IMR-90 (cell line): ENCODE measurements at regions not wholly inside any gene's neighbourhood (a gene's known extent, or its start where the extent isn't known, plus 50 kb on each side); places are given as distances from the start of the nearest gene placed in this dataset.

Experiments
- ATAC-seq: fragments of 200-7000 bp; cut with Tn5 transposase; 2 replicates; pipeline ENCODE4 v1.9.1; 2020; ENCODE audit warnings: low read depth, mild to moderate bottlenecking, moderate library complexity
- BruUV-seq: library from RNA; stranded (reverse); fragments of 400-500 nt; replicated peaks from 2 replicates; lab custom pipeline; 2021; lab: Mats Ljungman, UMichigan
- CTCF ChIA-PET: fragments of 300-600 bp; formaldehyde crosslinking; extraction: SDS; loops from one replicate; lab custom pipeline; 2021; ENCODE audit warnings: antibody characterized with exemption; lab: Yijun Ruan, JAX
- POLR2A ChIA-PET: fragments of 300-600 bp; sonication (Branson Sonifier 250); formaldehyde crosslinking; loops from one replicate; lab custom pipeline; 2022; ENCODE audit warnings: antibody characterized with exemption; ENCODE audit not compliant: unreplicated experiment; lab: Charles Lee
- DNase-seq: peaks from one replicate; pipeline ENCODE4 v3.0.0; 2013
- H2AFZ ChIP-seq: replicated peaks from 2 replicates; pipeline ENCODE3; 2013; ENCODE audit warnings: low read length, mild to moderate bottlenecking; ENCODE audit not compliant: poor library complexity
- H2AK5ac ChIP-seq: 2 replicates; pipeline ENCODE4 v1.6.1; 2013; ENCODE audit warnings: low read depth, low read length, inconsistent platforms
- H2AK9ac ChIP-seq: replicated peaks from 2 replicates; pipeline ENCODE3; 2013; ENCODE audit warnings: mild to moderate bottlenecking, low read depth, low read length, moderate library complexity; ENCODE audit not compliant: poor library complexity
- H2BK120ac ChIP-seq: 2 replicates; pipeline ENCODE4 v1.6.1; 2013; ENCODE audit warnings: low read depth, low read length, inconsistent platforms
- H2BK15ac ChIP-seq: 3 replicates; pipeline ENCODE4 v1.6.1; 2013; ENCODE audit warnings: low read depth, low read length, inconsistent platforms
- H2BK20ac ChIP-seq: 2 replicates; pipeline ENCODE4 v1.6.1; 2013; ENCODE audit warnings: low read depth, mild to moderate bottlenecking, inconsistent platforms, low read length, moderate library complexity
- H2BK5ac ChIP-seq: 2 replicates; pipeline ENCODE4 v1.6.1; 2013; ENCODE audit warnings: mild to moderate bottlenecking, low read depth, low read length, inconsistent platforms; ENCODE audit not compliant: poor library complexity, severe bottlenecking
- H3K14ac ChIP-seq: replicated peaks from 2 replicates; pipeline ENCODE4 v1.6.1; 2013; ENCODE audit warnings: low read depth, low read length, inconsistent platforms
- H3K18ac ChIP-seq: 2 replicates; pipeline ENCODE4 v1.6.1; 2013; ENCODE audit warnings: low read depth, low read length, control low read depth
- H3K23ac ChIP-seq: 2 replicates; pipeline ENCODE4 v1.6.1; 2013; ENCODE audit warnings: low read depth, low read length, inconsistent platforms
- H3K27ac ChIP-seq: 2 replicates; pipeline ENCODE4 v1.5.1; 2013; ENCODE audit warnings: mild to moderate bottlenecking, control low read depth, low read length; ENCODE audit not compliant: insufficient read depth
- H3K27me3 ChIP-seq: 2 replicates; pipeline ENCODE4 v1.6.1; 2013; ENCODE audit warnings: low read length; ENCODE audit not compliant: control insufficient read depth, insufficient read depth
- H3K36me3 ChIP-seq: 2 replicates; pipeline ENCODE4 v1.6.1; 2013; ENCODE audit warnings: low read length, mixed read lengths; ENCODE audit not compliant: control insufficient read depth, insufficient read depth
- H3K4ac ChIP-seq: 2 replicates; pipeline ENCODE4 v1.6.1; 2013; ENCODE audit warnings: low read depth, low read length, inconsistent platforms
- H3K4me1 ChIP-seq: 2 replicates; pipeline ENCODE4 v1.6.1; 2013; ENCODE audit warnings: low read length, mixed read lengths; ENCODE audit not compliant: control insufficient read depth, insufficient read depth
- H3K4me2 ChIP-seq: 2 replicates; pipeline ENCODE4 v1.6.1; 2013; ENCODE audit warnings: low read depth, mild to moderate bottlenecking, control low read depth, low read length, moderate library complexity
- H3K4me3 ChIP-seq: 2 replicates; pipeline ENCODE4 v1.5.1; 2013; ENCODE audit warnings: low read depth, mild to moderate bottlenecking, control low read depth, low read length, moderate library complexity; ENCODE audit not compliant: insufficient read depth
- H3K56ac ChIP-seq: 2 replicates; pipeline ENCODE4 v1.6.1; 2013; ENCODE audit warnings: low read length, inconsistent platforms; ENCODE audit not compliant: insufficient read depth; ENCODE audit errors: extremely low read depth
- H3K79me1 ChIP-seq, 2 experiments: 2 replicates each; pipeline ENCODE4 v1.6.1; 2013; ENCODE audit warnings: low read length in 2 of 2, inconsistent platforms in 1 of 2, low read depth in 1 of 2
- H3K9ac ChIP-seq: 2 replicates; pipeline ENCODE4 v1.6.1; 2013; ENCODE audit warnings: low read depth, low read length, control low read depth
- H3K9me1 ChIP-seq: 2 replicates; pipeline ENCODE4 v1.6.1; 2013; ENCODE audit warnings: low read length, inconsistent platforms; ENCODE audit not compliant: insufficient read depth
- H3K9me3 ChIP-seq: 2 replicates; pipeline ENCODE4 v1.6.1; 2013; ENCODE audit warnings: low read length; ENCODE audit not compliant: control insufficient read depth, insufficient read depth
- H4K20me1 ChIP-seq: 2 replicates; pipeline ENCODE4 v1.6.1; 2013; ENCODE audit warnings: low read length, inconsistent platforms; ENCODE audit not compliant: insufficient read depth
- H4K5ac ChIP-seq: 2 replicates; pipeline ENCODE4 v1.6.1; 2013; ENCODE audit warnings: mild to moderate bottlenecking, low read depth, low read length, control low read depth
- H4K8ac ChIP-seq, 2 experiments: 2 replicates each; pipeline ENCODE4 v1.6.1; 2013; ENCODE audit warnings: low read depth in 2 of 2, low read length in 2 of 2, control low read depth in 1 of 2, inconsistent platforms in 1 of 2
- H4K91ac ChIP-seq: 2 replicates; pipeline ENCODE4 v1.6.1; 2013; ENCODE audit warnings: low read depth, low read length, inconsistent platforms; ENCODE audit not compliant: insufficient read depth
- BHLHE40 ChIP-seq: fragments of 150-350 bp; IDR thresholded peaks from 2 replicates; pipeline ENCODE4 v1.6.1; 2016; ENCODE audit warnings: mild to moderate bottlenecking, low read depth, low read length
- CEBPB ChIP-seq: IDR thresholded peaks from 2 replicates; pipeline ENCODE4 v1.6.1; 2012; ENCODE audit warnings: low read depth, low read length, improper control_type of control experiment
- CHD1 ChIP-seq: IDR thresholded peaks from 2 replicates; pipeline ENCODE4 v1.6.1; 2012; ENCODE audit warnings: low read depth, low read length, improper control_type of control experiment
- ELK1 ChIP-seq: fragments of 150-350 bp; IDR thresholded peaks from 2 replicates; pipeline ENCODE4 v1.6.1; 2016; ENCODE audit warnings: low read depth, mild to moderate bottlenecking, low read length, moderate library complexity, borderline replicate concordance
- FOS ChIP-seq: fragments of 150-350 bp; IDR thresholded peaks from 2 replicates; pipeline ENCODE4 v1.6.1; 2016; ENCODE audit warnings: low read depth, low read length
- MAFK ChIP-seq: IDR thresholded peaks from 2 replicates; pipeline ENCODE4 v1.6.1; 2012; ENCODE audit warnings: low read depth, low read length, improper control_type of control experiment
- MAZ ChIP-seq: IDR thresholded peaks from 2 replicates; pipeline ENCODE4 v1.6.1; 2012; ENCODE audit warnings: low read depth, mild to moderate bottlenecking, low read length, improper control_type of control experiment, moderate library complexity, borderline replicate concordance
- MXI1 ChIP-seq: IDR thresholded peaks from 2 replicates; pipeline ENCODE4 v1.6.1; 2012; ENCODE audit warnings: low read depth, mild to moderate bottlenecking, low read length, moderate library complexity, borderline replicate concordance
- NFE2L2 ChIP-seq: fragments of 150-350 bp; IDR thresholded peaks from 2 replicates; pipeline ENCODE4 v1.6.1; 2016; ENCODE audit warnings: low read depth, mild to moderate bottlenecking, low read length
- POLR2A ChIP-seq: IDR thresholded peaks from 2 replicates; pipeline ENCODE4 v1.6.1; 2012; ENCODE audit warnings: mild to moderate bottlenecking, low read depth, low read length
- RAD21 ChIP-seq: IDR thresholded peaks from 2 replicates; pipeline ENCODE4 v1.6.1; 2012; ENCODE audit warnings: low read length, improper control_type of control experiment
- RCOR1 ChIP-seq: IDR thresholded peaks from 2 replicates; pipeline ENCODE4 v1.6.1; 2012; ENCODE audit warnings: mild to moderate bottlenecking, low read length, improper control_type of control experiment; ENCODE audit not compliant: insufficient replicate concordance
- RFX5 ChIP-seq: IDR thresholded peaks from 2 replicates; pipeline ENCODE4 v1.8.0; 2012; ENCODE audit warnings: low read depth, mild to moderate bottlenecking, low read length, moderate library complexity
- SMC3 ChIP-seq: fragments of 150-350 bp; IDR thresholded peaks from 2 replicates; pipeline ENCODE4 v1.6.1; 2016; ENCODE audit warnings: low read depth, mild to moderate bottlenecking, antibody characterized with exemption, low read length, moderate library complexity
- WGBS, 2 experiments: methylation state at CpG; one replicate each; pipeline versions ENCODE4 v1.1.5 to v1.1.7; 2013; ENCODE audit warnings: missing lambda C conversion rate in 2 of 2; ENCODE audit not compliant: insufficient read length in 1 of 2; ENCODE audit errors: extremely low coverage in 2 of 2; 5-methylcytosine and 5-hydroxymethylcytosine counted together
- dilution Hi-C: fragments of 300-500 bp; cut with HindIII; formaldehyde crosslinking; loops from one replicate; pipeline ENCODE4 v1.14.3; 2018; ENCODE audit warnings: low sequenced_read_pairs; ENCODE audit not compliant: unreplicated experiment
- in situ Hi-C: fragments of 300-500 bp; cut with MboI; formaldehyde crosslinking; loops from 3 replicates; pipeline ENCODE4 v1.14.3; 2019; ENCODE audit warnings: low sequenced_read_pairs, inconsistent platforms, mixed read lengths
- intact Hi-C: fragments of 100-400 bp; cut with micrococcal nuclease; formaldehyde crosslinking; loops from 2 replicates; pipeline ENCODE4 v1.10.0; 2022
- TF ChIP-seq, protein P1 (sequence below): fragments of 150-350 bp; IDR thresholded peaks from 2 replicates; pipeline ENCODE4 v1.6.1; 2017; ENCODE audit warnings: mild to moderate bottlenecking, antibody characterized with exemption, low read length, low read depth
- TF ChIP-seq, protein P2 (sequence below): conservative IDR thresholded peaks from 2 replicates; pipeline ENCODE4 v1.5.1; 2012; ENCODE audit warnings: mild to moderate bottlenecking, low read depth, low read length, improper control_type of control experiment

DNA sequence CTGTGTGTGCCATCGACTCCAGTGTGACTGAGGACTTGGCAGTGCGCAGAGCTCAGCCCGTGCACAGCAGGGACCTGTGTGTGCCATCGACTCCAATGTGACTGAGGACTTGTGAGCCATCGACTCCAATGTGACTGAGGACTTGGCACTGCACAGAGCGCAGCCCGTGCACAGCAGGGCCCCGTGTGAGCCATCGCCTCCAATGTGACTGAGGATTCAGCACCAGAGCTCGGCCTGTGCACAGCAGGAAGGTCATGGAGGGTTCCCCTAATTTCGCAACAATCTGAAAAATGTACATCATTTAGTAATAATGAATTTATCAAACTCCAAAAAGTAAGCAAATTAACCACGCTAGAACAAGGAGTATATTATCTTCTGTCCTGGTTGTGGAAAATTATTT is 348.3 kb upstream of the B3GAT1 start:
- ChIA-PET POLR2A (no interaction called here), CTCF (no interaction called here)
- H3K79me1 ChIP-seq, result no peaks in the 10 kb centered on the region
- no peak overlapping the region for H3K9ac ChIP-seq
- in situ Hi-C loops (no loop called here), dilution Hi-C loops (no loop called here), intact Hi-C loops (no loop called here)
- no peaks in the 10 kb centered on the region for H3K9me1 ChIP-seq
- H2BK5ac ChIP-seq, result no peak overlapping the region
- no peak overlapping the region for H3K4me3 ChIP-seq
- H4K91ac ChIP-seq, result no peak overlapping the region
- no peak overlapping the region for H2BK15ac ChIP-seq
- no peak for TF ChIP-seq NFE2L2
- no peak for TF ChIP-seq CHD1
- TF ChIP-seq POLR2A, result no peak
- no peak for TF ChIP-seq ELK1
- no peak for TF ChIP-seq RFX5
- TF ChIP-seq RCOR1, result no peak
- no peak for TF ChIP-seq MAFK
- TF ChIP-seq BHLHE40, result no peak
- no peak for TF ChIP-seq SMC3
- TF ChIP-seq, protein P1, sequence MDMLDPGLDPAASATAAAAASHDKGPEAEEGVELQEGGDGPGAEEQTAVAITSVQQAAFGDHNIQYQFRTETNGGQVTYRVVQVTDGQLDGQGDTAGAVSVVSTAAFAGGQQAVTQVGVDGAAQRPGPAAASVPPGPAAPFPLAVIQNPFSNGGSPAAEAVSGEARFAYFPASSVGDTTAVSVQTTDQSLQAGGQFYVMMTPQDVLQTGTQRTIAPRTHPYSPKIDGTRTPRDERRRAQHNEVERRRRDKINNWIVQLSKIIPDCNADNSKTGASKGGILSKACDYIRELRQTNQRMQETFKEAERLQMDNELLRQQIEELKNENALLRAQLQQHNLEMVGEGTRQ, result no peak
- TF ChIP-seq MXI1, result no peak
- no peak for TF ChIP-seq FOS
- no peak for TF ChIP-seq CEBPB
- TF ChIP-seq, protein P2, sequence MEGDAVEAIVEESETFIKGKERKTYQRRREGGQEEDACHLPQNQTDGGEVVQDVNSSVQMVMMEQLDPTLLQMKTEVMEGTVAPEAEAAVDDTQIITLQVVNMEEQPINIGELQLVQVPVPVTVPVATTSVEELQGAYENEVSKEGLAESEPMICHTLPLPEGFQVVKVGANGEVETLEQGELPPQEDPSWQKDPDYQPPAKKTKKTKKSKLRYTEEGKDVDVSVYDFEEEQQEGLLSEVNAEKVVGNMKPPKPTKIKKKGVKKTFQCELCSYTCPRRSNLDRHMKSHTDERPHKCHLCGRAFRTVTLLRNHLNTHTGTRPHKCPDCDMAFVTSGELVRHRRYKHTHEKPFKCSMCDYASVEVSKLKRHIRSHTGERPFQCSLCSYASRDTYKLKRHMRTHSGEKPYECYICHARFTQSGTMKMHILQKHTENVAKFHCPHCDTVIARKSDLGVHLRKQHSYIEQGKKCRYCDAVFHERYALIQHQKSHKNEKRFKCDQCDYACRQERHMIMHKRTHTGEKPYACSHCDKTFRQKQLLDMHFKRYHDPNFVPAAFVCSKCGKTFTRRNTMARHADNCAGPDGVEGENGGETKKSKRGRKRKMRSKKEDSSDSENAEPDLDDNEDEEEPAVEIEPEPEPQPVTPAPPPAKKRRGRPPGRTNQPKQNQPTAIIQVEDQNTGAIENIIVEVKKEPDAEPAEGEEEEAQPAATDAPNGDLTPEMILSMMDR, result no peak
- TF ChIP-seq RAD21, result no peak
- TF ChIP-seq MAZ, result no peak
- H3K4ac ChIP-seq, result no peak overlapping the region
- H2BK120ac ChIP-seq, result no peak overlapping the region
- H3K27me3 ChIP-seq, result no peaks in the 10 kb centered on the region
- H4K5ac ChIP-seq, result no peak overlapping the region
- H4K8ac ChIP-seq, result no peak overlapping the region
- no peaks in the 10 kb centered on the region for H4K20me1 ChIP-seq
- no peak overlapping the region for H2AK9ac ChIP-seq
- H3K27ac ChIP-seq, result no peak overlapping the region
- H3K23ac ChIP-seq, result no peak overlapping the region
- no peak overlapping the region for H3K18ac ChIP-seq
- no TSS peak for BruUV-seq
- DNase-seq (no peak), ATAC-seq (no peak)
- no peaks in the 10 kb centered on the region for H3K36me3 ChIP-seq
- WGBS, 2 experiments, result 73% methylated on average over 3 of the region's 12 CpGs; no CpG with 5 or more reads in 1 of the 2 experiments
- no peaks in the 10 kb centered on the region for H3K4me1 ChIP-seq
- no peak overlapping the region for H2BK20ac ChIP-seq
- no peak overlapping the region for H2AFZ ChIP-seq
- peaks cover 44% of the 10 kb centered on the region for H3K9me3 ChIP-seq
- no peak overlapping the region for H3K14ac ChIP-seq
- H2AK5ac ChIP-seq, result no peak overlapping the region
- H3K56ac ChIP-seq, result no peak overlapping the region
- H3K4me2 ChIP-seq, result no peak overlapping the region
